Stimulated activated CD8-positive, alpha-beta memory T cell treated with anti-CD3 and anti-CD28 coated beads, Interleukin-12 subunit alpha, Interleukin-12 subunit beta, amount 100 ng/mL, for 24 hours (primary cell): ENCODE measurements at regions not wholly inside any gene's neighbourhood (a gene's known extent, or its start where the extent isn't known, plus 50 kb on each side); places are given as distances from the start of the nearest gene placed in this dataset.
"Not testable (repeated sequence)": the region's sequence is repeated elsewhere in the genome, so short reads cannot be mapped to it uniquely, and the experiment has no call there.

ENCODE experiments used
- DNase-seq: peaks from one replicate; pipeline ENCODE4 v3.0.0-alpha.2; 2020; ENCODE audit errors: extremely low read depth

GRCh38 chr2:147017951-147018645 is 826.7 kb upstream of the ACVR2A start:
- no peak for DNase-seq

GRCh38 chr2:147016181-147016580 is 828.6 kb upstream of the ACVR2A start:
- DNase-seq, result no peak

- DNase-seq, result no peak
Measured at GRCh38 chr2:147015591-147015990, 829.2 kb upstream of the ACVR2A start.

- no peak for DNase-seq
Measured at GRCh38 chr2:147013696-147014392, 831.0 kb upstream of the ACVR2A start.

GRCh38 chr2:147008481-147008880 is 836.3 kb upstream of the ACVR2A start:
- DNase-seq, result no peak

GRCh38 chr2:147006736-147007141 is 838.1 kb upstream of the ACVR2A start:
- no peak for DNase-seq

- no peak for DNase-seq
Measured at GRCh38 chr2:147003081-147003480, 841.7 kb upstream of the ACVR2A start.

- DNase-seq, result no peak
Measured at GRCh38 chr2:147002256-147002655, 842.6 kb upstream of the ACVR2A start.

- DNase-seq, result no peak
Measured at GRCh38 chr2:147001061-147001460, 843.8 kb upstream of the ACVR2A start.

- DNase-seq, result not testable (repeated sequence)
Measured at GRCh38 chr2:147000151-147000550, 844.7 kb upstream of the ACVR2A start.

GRCh38 chr2:146997945-146998344 is 846.9 kb upstream of the ACVR2A start:
- no peak for DNase-seq

- DNase-seq, result no peak
Measured at GRCh38 chr2:146997488-146997887, 847.3 kb upstream of the ACVR2A start.

GRCh38 chr2:146994246-146994645 is 850.6 kb upstream of the ACVR2A start:
- no peak for DNase-seq

- no peak for DNase-seq
Measured at GRCh38 chr2:146992466-146992865, 852.4 kb upstream of the ACVR2A start.

GRCh38 chr2:146992057-146992456 is 852.8 kb upstream of the ACVR2A start:
- no peak for DNase-seq

- no peak for DNase-seq
Measured at GRCh38 chr2:146990311-146991054, 854.3 kb upstream of the ACVR2A start.

GRCh38 chr2:146989741-146990140 is 855.1 kb upstream of the ACVR2A start:
- DNase-seq, result no peak

GRCh38 chr2:146987996-146988395 is 856.8 kb upstream of the ACVR2A start:
- no peak for DNase-seq

GRCh38 chr2:146986161-146986560 is 858.7 kb upstream of the ACVR2A start:
- DNase-seq, result no peak

- DNase-seq, result no peak
Measured at GRCh38 chr2:146985753-146986152, 859.1 kb upstream of the ACVR2A start.

GRCh38 chr2:146984014-146984413 is 860.8 kb upstream of the ACVR2A start:
- DNase-seq, result no peak

GRCh38 chr2:146982393-146982846 is 862.4 kb upstream of the ACVR2A start:
- DNase-seq, result no peak

- DNase-seq, result no peak
Measured at GRCh38 chr2:146981921-146982320, 862.9 kb upstream of the ACVR2A start.
